OCI-M1 (cell line): ENCODE measurements at regions not wholly inside any gene's neighbourhood (a gene's known extent, or its start where the extent isn't known, plus 50 kb on each side); places are given as distances from the start of the nearest gene placed in this dataset.

Experiments
- DNase-seq: peaks from one replicate; lab custom pipeline; 2025; lab: John Stamatoyannopoulos, UW

DNA sequence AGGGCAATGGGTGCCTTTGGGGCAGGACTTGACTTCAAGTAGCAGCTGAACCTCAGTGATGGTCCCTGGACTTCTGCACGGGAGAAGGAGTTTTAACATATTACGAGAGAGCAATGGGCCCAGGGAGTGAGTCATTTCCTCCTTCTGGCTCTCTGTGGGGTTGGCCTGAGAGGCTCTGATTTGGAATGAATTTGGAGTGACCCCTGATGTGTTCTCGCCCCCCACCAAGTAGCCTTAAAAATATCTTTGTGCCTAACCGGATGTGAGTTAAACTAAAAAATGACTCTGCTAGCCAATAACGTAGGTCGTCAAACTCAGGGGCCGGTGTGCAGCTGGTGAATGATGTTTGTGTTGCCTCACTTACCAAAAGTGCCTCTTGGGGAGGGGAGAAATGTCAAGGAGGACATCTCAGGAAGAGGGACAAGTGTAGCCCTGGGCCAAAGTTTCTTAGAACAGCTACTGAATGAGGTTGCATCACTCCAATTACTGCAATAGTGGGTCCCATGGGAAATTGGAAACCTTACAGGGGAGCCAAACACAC, 656.6 kb downstream of the INHBA start:
- DNase-seq = no peak

DNA sequence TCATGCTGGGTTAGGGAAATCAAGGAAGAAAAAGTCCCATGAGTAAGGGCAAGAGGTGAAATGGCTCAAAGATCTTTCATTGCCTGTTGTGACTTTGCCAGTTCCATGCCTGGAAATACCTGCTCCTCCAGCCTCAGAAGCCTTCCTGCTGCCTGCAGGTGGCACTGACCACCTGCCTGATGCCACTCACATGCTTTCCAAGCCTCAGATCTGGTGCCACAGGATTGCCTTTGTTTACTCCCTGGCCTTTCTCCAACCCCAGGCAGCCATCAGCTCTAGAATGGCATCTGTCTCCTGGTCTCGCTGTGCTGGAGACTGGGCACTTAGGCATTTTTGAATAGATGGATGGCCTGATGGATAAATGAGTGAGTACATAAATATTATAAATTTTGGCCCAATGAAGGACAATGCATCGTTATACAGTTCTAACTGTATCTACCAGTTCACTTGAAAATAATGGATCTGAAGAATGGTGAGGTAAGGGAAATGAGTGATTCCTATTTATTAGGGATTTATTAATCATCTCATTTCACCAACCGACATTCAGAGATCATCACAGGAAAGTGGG, 657.2 kb downstream of the INHBA start:
- DNase-seq = no peak

DNA sequence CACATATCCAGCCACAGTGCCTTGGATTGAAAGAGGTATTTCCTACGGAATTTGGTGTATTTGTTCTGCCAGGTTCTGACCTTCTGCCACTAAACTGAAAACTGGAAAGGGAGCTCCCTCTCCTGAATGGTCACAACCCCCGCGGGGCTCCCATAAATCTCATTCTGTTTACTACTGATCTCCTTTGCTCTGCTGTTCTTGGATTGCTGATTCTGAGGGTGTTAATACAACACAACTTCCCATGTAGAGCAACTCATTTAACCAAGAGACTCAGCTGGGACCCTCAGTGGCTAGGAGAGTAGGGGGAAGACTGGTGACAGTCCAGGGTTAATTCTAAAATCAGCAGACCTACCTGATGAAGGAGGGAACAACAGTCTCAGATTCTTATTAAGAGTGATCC, 662.9 kb downstream of the INHBA start:
- no peak for DNase-seq

DNA sequence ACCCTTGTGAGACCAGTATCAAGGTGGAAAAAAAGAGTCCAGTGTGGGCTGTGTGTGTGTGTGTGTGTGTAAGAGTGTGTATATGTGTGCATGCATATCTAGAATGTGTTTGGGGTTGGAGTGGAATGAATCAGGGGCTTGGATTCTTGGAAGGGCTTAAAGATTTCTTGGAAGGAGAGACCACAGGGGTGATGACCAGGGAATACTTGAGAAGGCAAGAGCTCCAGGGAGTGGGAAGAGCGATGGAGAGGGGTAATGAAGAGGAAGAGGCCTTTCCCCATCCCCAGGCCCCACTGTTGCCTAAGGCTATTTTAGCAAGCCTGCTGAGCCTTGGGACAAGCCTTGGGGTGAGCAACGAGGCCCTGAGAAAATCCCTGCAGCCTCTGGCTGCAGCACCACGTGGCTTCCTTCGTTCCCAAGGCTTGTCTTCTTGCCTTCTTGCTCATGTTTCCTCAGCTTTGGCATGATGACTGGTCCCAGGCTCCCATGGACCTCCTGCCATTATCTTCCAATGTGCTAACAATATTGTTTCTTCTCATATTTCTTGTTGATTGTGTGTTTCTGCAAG, 663.4 kb downstream of the INHBA start:
- DNase-seq = no peak

DNA sequence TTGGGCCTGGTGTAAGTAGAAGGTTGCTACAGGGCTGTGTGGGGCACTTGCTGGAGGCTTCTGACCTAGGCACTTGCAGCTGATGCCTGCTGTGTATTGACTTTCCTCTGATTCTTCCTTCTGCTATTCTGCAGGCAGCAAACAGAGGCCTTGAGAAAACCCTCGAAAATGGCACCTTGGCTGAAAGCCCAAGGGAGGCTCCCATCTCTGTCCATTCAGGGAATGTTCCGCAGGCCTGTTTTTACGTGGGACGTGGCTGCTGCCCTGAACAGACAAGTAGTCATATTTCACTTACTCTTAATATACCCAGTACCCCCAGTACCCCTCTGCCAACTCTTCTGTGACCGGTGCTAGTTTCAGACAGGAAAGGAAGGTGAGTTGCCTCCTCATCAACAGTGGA, 664.7 kb downstream of the INHBA start:
- no peak for DNase-seq

DNA sequence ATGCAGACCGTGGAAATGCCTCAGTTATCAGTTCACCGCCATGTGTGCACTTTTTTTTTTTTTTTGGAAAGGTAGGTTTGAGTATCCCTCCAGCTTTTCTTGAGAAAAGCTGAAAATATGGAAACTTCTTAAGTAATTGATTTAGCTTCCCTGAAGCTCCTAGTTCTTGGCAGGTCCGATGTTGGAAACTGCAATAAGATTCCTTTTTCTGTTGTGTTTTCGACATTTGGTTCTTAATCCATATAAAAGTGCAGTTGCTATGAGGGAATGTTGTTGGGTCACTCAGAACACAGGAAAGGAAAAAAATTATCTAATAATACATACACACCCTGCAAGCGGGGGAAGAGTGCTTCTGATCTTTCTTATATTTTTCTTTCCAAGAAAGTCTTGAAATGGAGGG, 665.2 kb downstream of the INHBA start:
- no peak for DNase-seq

DNA sequence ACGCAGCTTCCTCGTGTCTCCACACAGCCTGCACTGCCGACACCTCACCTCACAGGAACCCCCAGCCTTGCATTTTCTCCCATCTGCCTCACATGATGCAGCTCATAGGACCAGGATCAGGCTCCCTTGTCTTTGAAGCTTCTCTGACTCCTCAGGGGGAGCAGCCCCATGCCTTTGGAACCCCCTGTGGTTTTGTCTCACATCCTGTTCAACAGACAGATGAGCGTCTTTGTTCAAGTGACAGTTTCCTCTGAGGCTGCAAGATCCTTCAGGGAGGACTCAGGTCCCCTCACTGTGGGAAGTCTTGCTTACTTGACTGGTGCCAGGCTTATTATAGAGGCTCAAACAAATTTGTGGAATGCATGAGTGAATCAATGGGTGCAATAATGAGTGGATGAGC, 667.1 kb downstream of the INHBA start:
- no peak for DNase-seq

DNA sequence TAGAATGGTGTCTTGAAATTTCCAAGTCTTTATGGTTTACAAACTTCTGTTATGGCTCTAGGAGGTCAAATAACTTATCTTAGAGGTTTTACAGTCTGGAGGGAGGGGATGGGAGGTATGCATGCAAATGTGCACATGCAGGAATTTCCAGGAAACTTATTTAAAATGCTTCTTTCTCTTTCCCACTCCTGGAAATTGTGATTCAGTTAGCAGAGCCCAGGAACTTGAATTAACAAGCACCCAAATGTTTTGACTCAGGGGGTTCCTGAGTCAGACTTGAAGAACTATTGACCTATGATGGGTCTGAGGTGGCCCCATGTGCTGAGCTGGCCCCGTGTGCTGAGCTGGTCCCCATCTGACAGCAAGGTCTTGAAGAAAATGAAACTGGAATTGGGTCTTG, 669.4 kb downstream of the INHBA start:
- DNase-seq = no peak

DNA sequence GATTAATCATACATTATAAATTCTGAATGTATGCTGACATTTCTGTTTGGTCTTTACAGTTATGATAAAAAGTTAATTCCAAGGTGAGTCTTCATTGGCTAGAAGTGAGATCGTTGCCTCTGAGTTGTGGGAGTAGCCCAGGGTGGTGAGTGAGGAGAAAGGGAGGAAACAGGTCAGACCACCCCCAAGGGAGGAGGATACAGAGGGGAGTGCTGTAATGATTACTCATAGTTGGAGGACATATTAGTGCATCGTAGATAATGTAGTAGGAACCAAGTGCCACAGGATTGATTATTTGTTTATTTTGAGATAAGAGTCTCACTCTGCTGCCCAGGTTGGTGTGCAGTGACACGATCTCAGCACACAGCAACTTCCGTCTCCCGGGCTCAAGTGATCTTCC, 672.2 kb downstream of the INHBA start:
- DNase-seq = no peak

DNA sequence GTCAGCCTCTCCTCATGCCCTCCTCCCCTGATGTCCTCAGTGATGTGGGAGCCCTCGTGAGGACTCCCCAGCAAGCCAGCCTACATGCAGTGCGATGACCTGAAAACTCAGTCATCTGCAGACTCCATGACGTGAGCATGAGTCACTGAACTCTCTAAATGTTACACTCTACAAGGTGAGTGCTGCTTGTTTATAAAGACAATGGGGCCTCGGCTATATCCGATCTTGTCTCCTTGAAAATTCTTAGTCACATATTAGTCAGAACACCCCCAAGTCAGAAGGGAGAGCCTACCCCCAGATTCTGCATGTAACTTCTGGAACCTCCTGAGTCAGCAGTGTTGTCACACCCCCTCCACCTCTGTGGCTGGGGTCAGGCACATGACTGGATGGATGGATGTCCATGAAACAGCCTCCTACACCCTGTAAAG, 673.8 kb downstream of the INHBA start:
- no peak for DNase-seq

DNA sequence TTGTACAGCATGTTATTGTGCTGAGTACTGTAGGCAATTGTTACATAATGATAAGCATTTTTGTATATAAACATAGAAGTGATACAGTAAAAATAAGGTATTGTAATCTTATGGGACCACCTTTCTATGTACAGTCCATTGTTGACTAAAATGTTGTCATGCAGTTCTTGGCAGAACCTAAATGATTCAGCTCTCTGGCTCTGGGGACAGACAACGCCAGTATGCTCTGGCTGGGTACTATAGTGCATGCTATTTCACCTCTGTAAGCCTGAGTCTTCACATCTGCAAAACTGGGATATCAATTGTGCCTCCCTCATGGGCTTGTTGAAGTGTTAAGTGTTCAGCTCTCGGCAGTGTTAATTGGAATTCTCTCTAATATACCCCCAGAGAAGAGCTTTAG, 674.3 kb downstream of the INHBA start:
- no peak for DNase-seq

DNA sequence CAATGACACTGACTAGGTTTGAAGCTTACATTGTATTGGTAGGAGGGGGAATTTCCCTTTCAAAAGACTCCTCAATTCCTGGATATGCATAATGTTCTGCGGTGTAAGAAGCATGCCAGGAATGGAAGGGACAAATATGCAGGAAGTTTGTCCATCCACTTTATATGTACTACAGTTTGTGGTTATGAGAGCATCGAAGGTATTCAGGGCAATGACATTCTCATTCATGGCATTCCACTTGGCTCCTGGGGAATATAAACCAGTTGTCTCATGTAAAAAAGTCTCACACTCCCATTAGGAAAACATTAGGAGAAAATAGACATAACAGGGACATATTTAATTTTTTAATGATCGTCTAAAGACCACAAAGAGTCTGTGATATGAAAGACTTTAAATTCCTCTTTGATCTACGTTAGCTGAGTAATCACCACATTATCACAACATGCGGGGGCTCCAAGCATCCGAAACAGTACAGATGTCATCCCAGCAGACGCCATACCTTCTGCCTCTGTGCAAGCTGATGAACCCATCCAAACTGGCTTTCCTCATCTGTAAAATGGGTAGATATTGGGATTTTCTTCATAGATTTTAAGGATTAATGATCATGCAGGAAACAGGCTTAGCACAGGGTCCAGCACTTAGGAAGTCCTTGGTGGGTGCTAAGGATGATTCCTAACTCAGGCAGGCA, 675.3 kb downstream of the INHBA start:
- DNase-seq = no peak

DNA sequence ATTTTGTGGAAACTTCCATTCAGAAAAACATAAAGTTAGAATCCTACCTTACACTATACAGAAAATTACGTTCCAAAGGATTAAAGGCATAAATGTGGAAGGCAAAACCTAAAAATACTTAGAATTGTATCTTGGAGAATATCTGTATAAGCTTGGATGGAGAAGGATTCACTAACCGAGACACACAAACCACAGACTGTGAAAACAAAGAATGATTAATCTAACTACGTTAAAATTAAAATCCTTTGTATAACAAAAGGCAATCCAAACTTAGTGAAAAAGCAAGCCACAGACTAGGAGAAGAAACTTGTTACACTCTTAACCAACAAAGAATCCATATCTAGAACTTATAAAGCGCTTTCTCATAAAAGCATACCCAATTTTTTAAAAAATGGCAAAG, 678.8 kb downstream of the INHBA start:
- no peak for DNase-seq

DNA sequence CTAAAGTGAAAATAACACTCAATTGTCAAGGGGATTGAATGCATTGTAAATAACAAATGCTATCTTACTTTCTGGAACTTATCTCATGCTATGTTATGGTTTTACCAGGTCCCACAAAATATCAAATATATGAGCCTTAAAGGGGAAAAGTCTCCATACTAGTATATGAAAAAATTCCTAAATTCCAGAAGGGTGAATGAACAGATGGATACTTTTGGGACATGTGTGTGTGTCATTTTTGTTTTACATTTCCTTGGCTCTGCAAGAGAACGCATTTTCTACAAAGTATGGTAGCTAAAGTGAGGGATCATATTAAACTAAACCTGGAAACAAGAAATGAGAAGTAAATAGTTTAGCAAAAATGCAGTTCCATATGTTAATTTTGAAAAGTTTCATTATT, 682.8 kb downstream of the INHBA start:
- DNase-seq = no peak

DNA sequence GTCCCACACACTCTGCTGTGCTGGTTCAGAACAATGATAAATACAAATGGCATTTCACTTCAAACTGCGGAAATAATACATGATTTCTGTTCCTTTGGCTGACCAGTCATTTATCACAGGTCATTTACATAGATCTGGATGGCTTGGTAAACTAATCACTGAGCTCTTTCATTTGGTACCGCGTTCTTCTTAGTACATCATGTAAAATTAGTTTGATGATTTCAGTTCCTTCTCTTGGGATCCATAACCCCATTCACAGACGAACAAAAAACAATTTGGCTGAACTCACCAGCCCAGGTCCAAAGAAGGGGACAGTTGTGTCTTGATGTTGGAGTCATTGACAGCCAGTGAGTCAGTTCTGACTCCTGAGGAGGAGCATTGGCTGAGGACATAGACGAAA, 689.8 kb downstream of the INHBA start:
- DNase-seq = no peak

DNA sequence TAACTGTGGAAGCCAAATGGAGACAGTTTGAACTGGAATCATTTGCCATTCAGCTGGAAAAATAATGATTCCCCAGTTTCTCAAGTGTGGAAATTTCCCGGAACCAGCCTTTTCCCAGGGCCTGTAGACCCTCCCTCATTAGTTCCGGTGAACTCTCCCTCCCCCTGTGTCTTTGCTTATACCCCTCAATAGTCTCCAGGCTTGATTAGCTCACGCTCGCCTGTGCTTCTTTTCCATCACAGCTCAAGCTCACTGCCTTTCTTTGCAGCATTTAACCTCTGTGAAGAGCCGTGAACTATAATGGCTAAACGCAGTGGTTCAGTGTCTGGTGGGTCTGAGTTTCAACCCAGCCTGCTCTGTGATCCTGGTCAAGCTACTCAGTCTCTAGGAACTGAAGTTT, 690.8 kb downstream of the INHBA start:
- DNase-seq = no peak

DNA sequence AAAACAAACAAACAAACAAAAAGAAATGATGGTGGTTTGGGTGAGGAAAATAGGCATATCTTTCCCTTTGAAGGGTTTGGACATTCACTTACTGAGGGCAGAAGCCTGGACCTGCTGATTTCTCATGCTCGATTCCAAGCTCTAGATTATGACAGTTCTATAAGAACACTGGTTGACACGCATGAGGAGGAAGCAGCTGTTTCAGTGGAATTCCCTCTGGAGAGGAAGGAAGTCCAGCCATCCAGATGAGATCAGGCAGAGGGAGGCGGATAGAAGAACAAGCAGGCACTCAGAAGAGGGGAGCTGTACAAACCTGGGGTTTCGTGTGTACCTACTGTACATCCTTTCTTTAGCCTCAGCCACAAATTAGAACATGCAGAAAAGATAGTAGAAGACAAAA, 691.9 kb downstream of the INHBA start:
- DNase-seq = no peak

DNA sequence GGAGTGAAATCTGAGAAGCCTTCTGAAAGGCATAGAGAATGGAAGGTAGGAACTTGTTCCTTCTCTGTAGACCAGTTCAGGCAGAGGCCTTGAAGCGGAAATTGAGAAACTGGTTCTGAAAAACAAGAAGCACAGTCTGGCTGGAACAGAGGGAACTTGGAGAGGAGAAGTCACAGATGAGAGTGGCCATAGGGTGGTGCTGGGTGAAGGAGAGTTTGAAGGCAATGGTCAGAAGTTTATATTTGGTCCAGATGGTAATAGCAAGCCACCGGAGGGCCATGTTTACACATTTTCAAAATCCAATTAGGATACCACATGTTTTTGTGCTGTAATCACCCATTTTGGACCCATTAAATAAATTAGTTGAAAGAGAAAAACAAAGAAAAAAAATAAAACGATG, 692.5 kb downstream of the INHBA start:
- peak; percentile 7 for DNase-seq

DNA sequence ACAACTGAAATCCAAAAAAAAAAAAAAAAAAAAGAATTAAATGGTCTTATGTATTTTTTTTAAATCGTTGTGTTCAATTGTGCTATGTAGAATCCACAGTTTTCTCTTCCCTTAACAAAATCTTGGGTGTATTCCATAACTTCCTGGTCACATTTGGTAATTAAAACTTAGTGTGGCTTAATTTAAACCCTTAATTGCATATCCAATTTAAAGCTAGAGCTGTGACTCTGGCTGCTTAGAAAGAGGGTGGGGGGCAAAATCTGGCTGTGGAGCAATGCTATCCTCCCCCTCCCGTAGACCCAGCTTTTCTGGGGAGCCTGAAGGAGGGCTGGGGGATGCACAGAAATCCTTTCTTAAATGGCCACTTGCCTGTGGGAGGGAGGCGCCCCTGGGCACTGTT, 695.1 kb downstream of the INHBA start:
- no peak for DNase-seq

DNA sequence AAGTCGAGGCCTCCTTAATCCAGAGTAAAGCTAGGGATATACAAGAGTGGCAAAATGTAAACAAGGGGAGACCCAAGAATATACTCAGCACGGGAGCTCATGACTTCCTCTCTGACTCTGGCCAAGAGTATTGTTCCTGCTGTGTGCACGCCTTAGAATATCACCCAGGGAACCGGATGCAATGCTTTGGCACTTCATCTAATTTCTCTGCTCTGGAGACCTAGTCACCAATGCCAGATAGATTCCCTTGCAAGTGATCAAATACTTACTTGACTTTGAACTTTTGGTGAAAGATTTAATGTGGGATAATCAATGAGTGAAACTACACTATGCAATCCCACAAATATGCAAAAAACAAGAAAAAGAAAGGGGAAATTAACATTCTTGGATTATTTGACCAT, 695.5 kb downstream of the INHBA start:
- no peak for DNase-seq

DNA sequence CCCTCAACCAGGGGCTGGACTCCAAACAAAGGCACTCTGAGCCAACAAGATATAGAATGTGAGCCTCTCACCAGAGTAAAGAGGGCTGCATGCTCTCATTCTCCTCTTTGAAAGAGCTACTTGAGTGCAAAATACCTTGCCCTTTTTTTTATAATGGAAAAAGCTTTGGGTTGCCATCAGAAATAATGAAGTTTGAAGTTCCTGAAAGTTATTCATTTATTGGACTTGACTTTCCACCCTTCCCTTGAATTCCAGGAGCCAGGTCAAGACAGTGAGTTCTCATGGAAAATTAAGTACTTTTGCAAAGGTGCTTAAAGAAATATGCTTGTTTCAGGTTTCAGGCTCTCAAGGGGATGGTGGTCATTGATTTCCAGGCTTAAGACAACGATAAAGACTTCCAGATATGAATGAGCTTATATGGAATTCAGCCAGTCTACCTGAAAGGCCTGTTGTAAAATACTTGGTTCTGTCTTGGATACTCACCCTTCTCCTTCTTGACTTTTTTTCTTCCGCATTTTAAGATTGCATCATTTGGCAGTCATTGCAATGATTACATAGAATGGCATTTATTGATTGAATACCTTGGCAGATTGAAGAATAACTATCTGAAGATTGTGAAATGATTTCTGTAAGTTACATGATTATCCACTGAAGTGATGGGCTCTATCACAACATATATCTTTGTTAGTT, 696.4 kb downstream of the INHBA start:
- DNase-seq = no peak

DNA sequence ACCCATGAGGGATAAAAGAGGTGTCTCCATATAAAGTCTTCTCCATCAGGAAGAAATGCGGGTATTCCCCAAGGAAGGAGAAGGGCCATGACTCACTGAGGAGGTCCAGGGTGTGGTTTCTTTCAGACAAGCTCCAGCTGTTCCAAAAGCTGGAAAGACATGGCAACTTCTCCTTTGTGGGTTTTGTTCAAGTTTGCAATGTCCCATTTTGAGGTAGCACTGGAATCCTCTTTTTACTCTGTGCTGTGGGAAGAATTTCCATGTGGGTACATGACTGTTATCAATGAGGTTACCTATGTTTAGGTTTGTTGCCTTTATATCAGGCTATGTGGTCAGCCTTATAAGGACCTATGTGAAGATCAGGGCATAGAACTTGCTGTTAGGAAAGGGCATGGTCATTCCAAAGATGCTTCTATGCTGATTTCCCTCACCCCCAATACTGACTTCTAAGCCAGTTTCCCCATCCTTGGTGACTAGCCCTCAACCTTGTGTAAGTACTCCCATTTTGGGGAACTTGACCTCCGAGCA, 697.5 kb downstream of the INHBA start:
- DNase-seq = no peak

DNA sequence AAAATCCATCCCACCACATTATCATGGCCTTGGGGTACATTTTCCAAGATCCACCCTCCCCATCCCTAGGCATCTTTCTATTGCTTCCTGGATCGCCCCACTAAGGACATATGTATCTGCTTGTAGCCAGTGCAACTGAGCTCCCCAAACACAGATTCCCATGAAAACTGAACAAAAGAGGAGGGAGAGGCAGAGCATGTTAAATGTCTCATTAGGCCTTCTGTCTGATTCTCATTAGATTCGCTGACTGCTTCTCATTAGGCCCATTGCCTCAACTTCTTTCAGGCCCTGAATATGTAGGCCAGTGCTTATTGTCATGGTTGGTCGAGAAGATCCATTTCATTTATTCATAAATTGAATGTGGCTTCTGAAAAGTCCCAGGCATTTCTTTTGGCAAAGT, 698.9 kb downstream of the INHBA start:
- no peak for DNase-seq
